Skeletal muscle tissue (tissue), 3 donors: ENCODE measurements at regions not wholly inside any gene's neighbourhood (a gene's known extent, or its start where the extent isn't known, plus 50 kb on each side); places are given as distances from the start of the nearest gene placed in this dataset.

Experiments
- H3K27ac ChIP-seq: one replicate; pipeline ENCODE4 v1.7.0; 2013; ENCODE audit warnings: mild to moderate bottlenecking, low read depth, low read length, inconsistent platforms
- H3K27me3 ChIP-seq, 3 donors: one replicate each; pipeline ENCODE4 v1.7.0; 2013; ENCODE audit warnings: low read length in 3 of 3; ENCODE audit not compliant: control insufficient read depth in 3 of 3, insufficient read depth in 3 of 3
- H3K36me3 ChIP-seq, 3 donors: one replicate each; pipeline ENCODE4 v1.7.0; 2013; ENCODE audit warnings: low read length in 3 of 3; ENCODE audit not compliant: control insufficient read depth in 3 of 3, insufficient read depth in 3 of 3
- H3K4me1 ChIP-seq, 3 donors: one replicate each; pipeline ENCODE4 v1.7.0; 2013; ENCODE audit warnings: low read length in 3 of 3, mild to moderate bottlenecking in 3 of 3; ENCODE audit not compliant: control insufficient read depth in 3 of 3, insufficient read depth in 3 of 3
- H3K4me3 ChIP-seq, 3 donors: one replicate each; pipeline ENCODE4 v1.7.0; 2013; ENCODE audit warnings: low read length in 3 of 3
- H3K9ac ChIP-seq, 3 donors: one replicate each; pipeline ENCODE4 v1.7.0; 2013; ENCODE audit warnings: low read length in 3 of 3, mild to moderate bottlenecking in 3 of 3, moderate library complexity in 2 of 3, low read depth in 1 of 3
- H3K9me3 ChIP-seq, 3 donors: one replicate each; pipeline ENCODE4 v1.7.0; 2013; ENCODE audit warnings: low read length in 3 of 3; ENCODE audit not compliant: control insufficient read depth in 3 of 3
- donor health status: Osteomylitis.

GRCh38 chr10:64219271-64220025, 698.2 kb downstream of the REEP3 start:
- no peak overlapping the region for H3K9ac ChIP-seq
- no peak overlapping the region for H3K4me3 ChIP-seq
- peaks cover 0 to 3% (median 0%) of the 10 kb centered on the region in 3 donors for H3K9me3 ChIP-seq
- no peaks in the 10 kb centered on the region for H3K36me3 ChIP-seq
- H3K27me3 ChIP-seq: no peaks in the 10 kb centered on the region
- H3K4me1 ChIP-seq: no peaks in the 10 kb centered on the region
- no peak overlapping the region for H3K27ac ChIP-seq

DNA sequence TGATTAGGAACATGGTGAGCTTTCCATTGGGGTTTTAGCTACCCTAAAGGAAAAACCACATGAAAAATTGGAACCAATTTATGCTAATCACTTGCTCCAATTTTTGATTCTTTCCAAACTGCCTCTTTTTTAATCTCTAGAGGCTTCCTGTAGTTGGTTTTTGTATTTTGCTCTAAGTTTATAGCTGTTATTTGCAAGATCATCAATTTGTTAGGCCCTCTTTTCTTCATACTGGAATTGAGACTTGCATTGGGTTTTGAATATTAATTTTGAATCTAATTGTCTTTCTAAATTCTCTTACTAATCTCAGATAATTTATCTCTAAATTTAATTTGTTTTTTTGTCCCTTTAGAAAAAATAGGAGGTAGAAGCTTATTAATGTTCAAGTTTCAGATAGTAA, 713.3 kb downstream of the REEP3 start:
- Histone ChIP-seq H3K27me3 (no peaks in the 10 kb centered on the region), H3K36me3 (no peaks in the 10 kb centered on the region), H3K4me1 (no peaks in the 10 kb centered on the region), H3K27ac (no peak overlapping the region), H3K9me3 (no peaks in the 10 kb centered on the region), H3K4me3 (no peak overlapping the region), H3K9ac (no peak overlapping the region)

DNA sequence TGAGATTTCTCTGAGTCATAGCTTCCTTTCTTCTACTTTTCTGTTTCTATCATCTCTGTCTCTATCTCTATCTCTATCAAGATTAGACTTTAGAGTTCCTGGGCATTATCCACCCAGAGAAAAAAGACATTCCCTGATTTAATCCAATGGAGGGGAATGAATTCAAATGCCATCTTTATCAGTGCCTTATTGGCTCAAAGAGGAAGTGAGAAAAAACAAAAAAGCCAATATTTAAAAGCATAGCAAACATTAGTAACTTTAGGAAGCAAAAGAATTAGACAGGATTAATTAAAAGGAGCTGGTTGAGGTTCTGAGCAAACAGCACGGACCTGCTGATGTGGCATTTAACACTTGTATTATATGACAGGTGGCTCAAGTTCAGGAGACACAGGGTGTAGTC, 736.5 kb downstream of the REEP3 start:
- Histone ChIP-seq H3K36me3 (no peaks in the 10 kb centered on the region), H3K4me1 (no peaks in the 10 kb centered on the region), H3K27me3 (no peaks in the 10 kb centered on the region), H3K9me3 (no peaks in the 10 kb centered on the region), H3K4me3 (no peak overlapping the region), H3K27ac (no peak overlapping the region), H3K9ac (no peak overlapping the region)

DNA sequence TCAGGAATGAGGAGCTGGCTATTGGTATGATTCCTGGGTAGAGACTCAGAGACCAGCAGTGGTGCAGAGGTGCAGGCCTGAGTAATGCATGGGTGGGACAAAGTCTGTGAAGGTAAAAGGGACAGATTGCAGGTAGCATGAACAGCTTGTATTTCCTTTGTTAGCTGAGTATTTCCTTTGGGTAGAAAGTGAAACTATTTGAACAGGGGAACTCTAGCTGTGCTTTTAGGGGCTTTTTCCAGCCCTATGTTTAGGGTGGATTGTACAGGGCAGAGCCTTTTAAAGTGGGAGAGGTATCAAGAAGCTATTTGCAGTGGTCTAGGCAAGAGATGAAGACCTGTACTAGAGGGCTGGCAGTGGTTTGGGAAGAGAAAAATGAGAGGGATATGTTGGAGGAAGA, 739.9 kb downstream of the REEP3 start:
- no peaks in the 10 kb centered on the region for H3K27me3 ChIP-seq
- H3K9me3 ChIP-seq: no peaks in the 10 kb centered on the region
- no peaks in the 10 kb centered on the region for H3K36me3 ChIP-seq
- H3K9ac ChIP-seq: no peak overlapping the region
- H3K4me1 ChIP-seq: no peaks in the 10 kb centered on the region
- H3K27ac ChIP-seq: no peak overlapping the region
- H3K4me3 ChIP-seq: no peak overlapping the region

- H3K4me3 ChIP-seq: no peak overlapping the region
- no peaks in the 10 kb centered on the region for H3K36me3 ChIP-seq
- H3K9me3 ChIP-seq: no peaks in the 10 kb centered on the region
- no peaks in the 10 kb centered on the region for H3K4me1 ChIP-seq
- no peak overlapping the region for H3K9ac ChIP-seq
- no peak overlapping the region for H3K27ac ChIP-seq
- H3K27me3 ChIP-seq: no peaks in the 10 kb centered on the region
Observed at GRCh38 chr10:64261676-64262075, 740.5 kb downstream of the REEP3 start.

GRCh38 chr10:64265961-64266360, 744.8 kb downstream of the REEP3 start:
- H3K9ac ChIP-seq: no peak overlapping the region

GRCh38 chr10:64271508-64271907, 750.3 kb downstream of the REEP3 start:
- H3K27me3 ChIP-seq: no peaks in the 10 kb centered on the region
- no peaks in the 10 kb centered on the region for H3K4me1 ChIP-seq
- no peaks in the 10 kb centered on the region for H3K9me3 ChIP-seq

More at GRCh38 chr10:64265961-64266360, 744.8 kb downstream of the REEP3 start:
- Histone ChIP-seq H3K27ac (no peak overlapping the region), H3K4me1 (no peaks in the 10 kb centered on the region), H3K36me3 (no peaks in the 10 kb centered on the region), H3K4me3 (no peak overlapping the region), H3K27me3 (no peaks in the 10 kb centered on the region), H3K9me3 (no peaks in the 10 kb centered on the region)

GRCh38 chr10:64271983-64272382, 750.8 kb downstream of the REEP3 start:
- Histone ChIP-seq H3K4me3 (no peak overlapping the region), H3K9me3 (no peaks in the 10 kb centered on the region), H3K27ac (no peak overlapping the region), H3K36me3 (no peaks in the 10 kb centered on the region), H3K27me3 (no peaks in the 10 kb centered on the region), H3K4me1 (no peaks in the 10 kb centered on the region), H3K9ac (no peak overlapping the region)

More at GRCh38 chr10:64271508-64271907, 750.3 kb downstream of the REEP3 start:
- Histone ChIP-seq H3K4me3 (no peak overlapping the region), H3K36me3 (no peaks in the 10 kb centered on the region), H3K27ac (no peak overlapping the region), H3K9ac (no peak overlapping the region)

DNA sequence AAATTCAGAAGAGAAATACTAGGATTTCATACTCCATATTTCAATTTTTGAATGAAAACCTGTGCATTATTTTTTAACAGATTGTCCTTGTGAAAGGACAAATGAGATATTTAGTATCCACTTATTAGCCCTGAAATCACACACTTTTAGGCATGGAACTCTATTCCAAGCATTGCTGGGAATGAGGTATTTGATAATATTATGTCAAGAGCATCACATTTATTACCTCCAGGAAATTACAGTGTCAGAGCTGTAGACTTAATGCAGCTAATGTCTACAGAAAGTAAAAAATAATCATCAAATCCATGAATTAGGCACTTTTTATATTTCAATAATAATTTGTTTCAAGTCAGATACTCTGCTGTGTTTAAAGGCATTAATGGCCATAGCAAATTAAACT, 753.8 kb downstream of the REEP3 start:
- H3K27me3 ChIP-seq: no peaks in the 10 kb centered on the region
- no peak overlapping the region for H3K4me3 ChIP-seq
- no peaks in the 10 kb centered on the region for H3K36me3 ChIP-seq
- no peak overlapping the region for H3K27ac ChIP-seq
- no peak overlapping the region for H3K9ac ChIP-seq
- H3K4me1 ChIP-seq: no peaks in the 10 kb centered on the region
- H3K9me3 ChIP-seq: no peaks in the 10 kb centered on the region

DNA sequence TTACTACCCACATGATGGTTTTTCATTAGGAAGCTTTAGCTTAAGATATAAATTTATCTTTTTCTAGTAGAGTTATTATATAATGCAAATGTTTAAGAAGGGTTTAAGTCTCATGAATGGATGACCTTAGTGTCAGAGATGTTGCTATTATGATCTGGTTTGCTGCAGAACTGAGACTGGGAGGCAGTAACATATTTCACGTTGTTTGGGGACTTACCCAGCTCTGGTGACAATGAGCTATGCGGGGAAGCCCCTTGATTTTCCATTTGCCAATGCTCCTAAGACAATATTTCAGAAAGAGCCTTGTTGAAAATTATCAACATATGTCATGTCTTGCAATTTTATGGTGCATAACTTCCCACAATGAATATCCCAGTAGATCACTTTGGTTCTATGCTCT, 754.6 kb downstream of the REEP3 start:
- no peak overlapping the region for H3K27ac ChIP-seq
- H3K9ac ChIP-seq: no peak overlapping the region
- no peaks in the 10 kb centered on the region for H3K36me3 ChIP-seq
- no peak overlapping the region for H3K4me3 ChIP-seq
- no peaks in the 10 kb centered on the region for H3K27me3 ChIP-seq
- H3K9me3 ChIP-seq: no peaks in the 10 kb centered on the region
- H3K4me1 ChIP-seq: no peaks in the 10 kb centered on the region
